Ishikawa (cell line): ENCODE measurements at regions not wholly inside any gene's neighbourhood (a gene's known extent, or its start where the extent isn't known, plus 50 kb on each side); places are given as distances from the start of the nearest gene placed in this dataset.

Experiments
- CEBPB ChIP-seq: IDR thresholded peaks from 2 replicates; pipeline ENCODE4 v1.6.1; 2012
- CREB1 ChIP-seq: IDR thresholded peaks from 2 replicates; pipeline ENCODE4 v1.6.1; 2012; ENCODE audit warnings: low read depth
- EGR1 ChIP-seq: IDR thresholded peaks from 2 replicates; pipeline ENCODE4 v1.6.1; 2012
- EP300 ChIP-seq: IDR thresholded peaks from 2 replicates; pipeline ENCODE4 v1.6.1; 2012; ENCODE audit warnings: borderline replicate concordance
- FOXM1 ChIP-seq: IDR thresholded peaks from 2 replicates; pipeline ENCODE4 v1.6.1; 2012; ENCODE audit warnings: low read depth, borderline replicate concordance
- MAX ChIP-seq: IDR thresholded peaks from 2 replicates; pipeline ENCODE4 v1.6.1; 2012
- NFIC ChIP-seq: IDR thresholded peaks from 2 replicates; pipeline ENCODE4 v1.6.1; 2012
- RAD21 ChIP-seq: IDR thresholded peaks from 2 replicates; pipeline ENCODE4 v1.6.1; 2012; ENCODE audit warnings: low read depth
- REST ChIP-seq: IDR thresholded peaks from 2 replicates; pipeline ENCODE4 v1.6.1; 2012; ENCODE audit warnings: low read depth, mild to moderate bottlenecking
- TAF1 ChIP-seq: IDR thresholded peaks from 2 replicates; pipeline ENCODE4 v1.6.1; 2012; ENCODE audit warnings: low read depth, mild to moderate bottlenecking
- TCF12 ChIP-seq: IDR thresholded peaks from 2 replicates; pipeline ENCODE4 v1.6.1; 2012; ENCODE audit warnings: low read depth
- TEAD4 ChIP-seq: IDR thresholded peaks from 2 replicates; pipeline ENCODE4 v1.6.1; 2012
- USF1 ChIP-seq: IDR thresholded peaks from 2 replicates; pipeline ENCODE4 v1.6.1; 2012
- YY1 ChIP-seq: IDR thresholded peaks from 2 replicates; pipeline ENCODE4 v1.6.1; 2012; ENCODE audit warnings: low read depth
- ZBTB7A ChIP-seq: IDR thresholded peaks from 2 replicates; pipeline ENCODE4 v1.6.1; 2012; ENCODE audit warnings: low read depth

GRCh38 chr22:22818202-22818538, 69.4 kb upstream of the IGLL5 start:
- TF ChIP-seq REST, result no peak
- no peak for TF ChIP-seq TAF1
- no peak for TF ChIP-seq USF1
- TF ChIP-seq CREB1, result no peak
- TF ChIP-seq EP300, result no peak
- no peak for TF ChIP-seq MAX
- TF ChIP-seq CEBPB, result no peak
- no peak for TF ChIP-seq EGR1
- TF ChIP-seq TCF12, result no peak
- TF ChIP-seq NFIC, result no peak
- no peak for TF ChIP-seq RAD21
- no peak for TF ChIP-seq TEAD4
- TF ChIP-seq ZBTB7A, result no peak
- no peak for TF ChIP-seq FOXM1
- no peak for TF ChIP-seq YY1

GRCh38 chr22:22818861-22819855, 68.5 kb upstream of the IGLL5 start:
- TF ChIP-seq ZBTB7A (no peak), REST (no peak), RAD21 (no peak), CEBPB (no peak), NFIC (no peak), EGR1 (no peak), TCF12 (no peak), EP300 (no peak), TEAD4 (no peak), TAF1 (no peak), CREB1 (no peak)

GRCh38 chr22:22820076-22820475, 67.5 kb upstream of the IGLL5 start:
- TF ChIP-seq TEAD4 (no peak), ZBTB7A (no peak), MAX (no peak), NFIC (no peak), USF1 (no peak), EP300 (no peak), EGR1 (no peak), CEBPB (no peak), TAF1 (no peak), TCF12 (no peak), FOXM1 (no peak)

- no peak for TF ChIP-seq FOXM1
- no peak for TF ChIP-seq TCF12
- no peak for TF ChIP-seq EGR1
- no peak for TF ChIP-seq RAD21
- TF ChIP-seq TEAD4, result no peak
- no peak for TF ChIP-seq MAX
- no peak for TF ChIP-seq NFIC
- no peak for TF ChIP-seq CEBPB
- no peak for TF ChIP-seq USF1
- no peak for TF ChIP-seq REST
- no peak for TF ChIP-seq TAF1
Observed at GRCh38 chr22:22820626-22821025, 67.0 kb upstream of the IGLL5 start.
